Thyroid gland (tissue), 4 donors: ENCODE measurements at regions not wholly inside any gene's neighbourhood (a gene's known extent, or its start where the extent isn't known, plus 50 kb on each side); places are given as distances from the start of the nearest gene placed in this dataset.
"Not testable (repeated sequence)": the region's sequence is repeated elsewhere in the genome, so short reads cannot be mapped to it uniquely, and the experiment has no call there.

Experiments
- DNase-seq, 2 donors: peaks; one replicate each; pipeline ENCODE4 v3.0.0-alpha.2; 2019
- H3K27ac ChIP-seq, 3 donors: fragments of 200-600 bp; sonication (generic); 1 replicate in 2 of 3; 2 replicates in 1 of 3; pipeline ENCODE4 v1.5.1; 2016 to 2019; ENCODE audit warnings: mild to moderate bottlenecking in 1 of 3, moderate library complexity in 1 of 3
- H3K27me3 ChIP-seq: fragments of 200-600 bp; sonication (generic); one replicate; pipeline ENCODE4 v1.5.1; 2019
- H3K36me3 ChIP-seq, 2 donors: fragments of 200-600 bp; sonication (generic); one replicate each; pipeline ENCODE4 v1.5.1; 2016 to 2019
- H3K4me1 ChIP-seq, 2 donors: fragments of 200-600 bp; sonication (generic); one replicate each; pipeline ENCODE4 v1.5.1; 2017 to 2019
- H3K4me3 ChIP-seq, 3 donors: fragments of 200-600 bp; sonication (generic); replicated peaks in 1 of 3; 1 replicate in 2 of 3; 2 replicates in 1 of 3; pipeline ENCODE4 v1.5.1; 2016; ENCODE audit warnings: mild to moderate bottlenecking in 1 of 3
- H3K9me3 ChIP-seq: fragments of 200-600 bp; sonication (generic); one replicate; pipeline ENCODE4 v1.5.1; 2017
- POLR2A ChIP-seq, 2 donors: fragments of 450-650 bp; IDR thresholded peaks; one replicate each; pipeline ENCODE4 v1.6.1; 2017; ENCODE audit warnings: antibody characterized with exemption in 2 of 2, mild to moderate bottlenecking in 2 of 2, moderate library complexity in 1 of 2
- WGBS, 2 donors: methylation state at CpG; one replicate each; pipeline ENCODE4 v1.1.5; 2017; 5-methylcytosine and 5-hydroxymethylcytosine counted together
- intact Hi-C: fragments of 100-400 bp; cut with DNase I; formaldehyde crosslinking; loops from one replicate; pipeline ENCODE4 v1.15.1; 2023
- TF ChIP-seq, protein P1 (sequence below), 6 experiments: fragments of 200-600 bp in 3 of 6; fragments of 450-650 bp in 3 of 6; sonication (generic) in 3 of 6; IDR thresholded peaks; one replicate each; pipeline ENCODE4 v1.5.1; 2016 to 2019; ENCODE audit warnings: antibody characterized with exemption in 6 of 6, mild to moderate bottlenecking in 2 of 6, inconsistent platforms in 1 of 6, moderate library complexity in 1 of 6

DNA sequence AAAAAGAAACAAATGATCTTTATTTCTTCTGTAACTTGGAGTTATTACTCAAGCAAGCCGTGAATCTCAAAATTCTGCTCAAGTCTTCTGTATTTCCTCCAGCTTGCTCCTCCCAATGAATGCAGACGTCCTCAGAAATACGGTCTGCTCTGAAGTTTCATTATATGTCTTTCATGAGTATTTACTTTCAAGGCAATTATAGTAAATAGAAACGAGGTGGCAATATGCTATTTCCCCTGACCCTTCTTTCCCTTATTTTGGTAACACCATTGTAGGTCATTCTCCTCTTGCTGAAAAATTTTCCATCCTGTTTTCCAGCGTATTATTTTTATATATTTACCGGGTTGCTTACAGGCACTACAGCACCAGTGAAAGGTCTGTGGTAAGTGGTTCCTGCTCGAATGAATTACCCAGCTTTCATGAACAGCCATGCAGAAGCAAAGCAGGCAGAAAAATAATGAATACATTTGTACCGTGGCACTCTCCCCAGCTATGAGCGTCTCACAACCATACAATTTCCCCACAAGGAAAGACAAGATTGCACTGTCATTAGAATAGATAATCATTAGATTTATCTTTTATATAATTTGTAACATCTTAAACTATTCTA is 350.9 kb upstream of the PKN2 start:
- H3K36me3 ChIP-seq = no peaks in the 10 kb centered on the region
- H3K4me1 ChIP-seq = no peaks in the 10 kb centered on the region
- H3K9me3 ChIP-seq = no peaks in the 10 kb centered on the region
- no peak overlapping the region for H3K4me3 ChIP-seq
- H3K27me3 ChIP-seq = no peaks in the 10 kb centered on the region
- TF ChIP-seq POLR2A (IDR thresholded peaks at IDR 0.05) = no peak
- TF ChIP-seq, protein P1, sequence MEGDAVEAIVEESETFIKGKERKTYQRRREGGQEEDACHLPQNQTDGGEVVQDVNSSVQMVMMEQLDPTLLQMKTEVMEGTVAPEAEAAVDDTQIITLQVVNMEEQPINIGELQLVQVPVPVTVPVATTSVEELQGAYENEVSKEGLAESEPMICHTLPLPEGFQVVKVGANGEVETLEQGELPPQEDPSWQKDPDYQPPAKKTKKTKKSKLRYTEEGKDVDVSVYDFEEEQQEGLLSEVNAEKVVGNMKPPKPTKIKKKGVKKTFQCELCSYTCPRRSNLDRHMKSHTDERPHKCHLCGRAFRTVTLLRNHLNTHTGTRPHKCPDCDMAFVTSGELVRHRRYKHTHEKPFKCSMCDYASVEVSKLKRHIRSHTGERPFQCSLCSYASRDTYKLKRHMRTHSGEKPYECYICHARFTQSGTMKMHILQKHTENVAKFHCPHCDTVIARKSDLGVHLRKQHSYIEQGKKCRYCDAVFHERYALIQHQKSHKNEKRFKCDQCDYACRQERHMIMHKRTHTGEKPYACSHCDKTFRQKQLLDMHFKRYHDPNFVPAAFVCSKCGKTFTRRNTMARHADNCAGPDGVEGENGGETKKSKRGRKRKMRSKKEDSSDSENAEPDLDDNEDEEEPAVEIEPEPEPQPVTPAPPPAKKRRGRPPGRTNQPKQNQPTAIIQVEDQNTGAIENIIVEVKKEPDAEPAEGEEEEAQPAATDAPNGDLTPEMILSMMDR (IDR thresholded peaks at IDR 0.05) = no peak
- intact Hi-C loops = no loop called here
- 50 to 56% methylated on average over 9 of the region's 9 CpGs for WGBS, 2 donors
- no peak overlapping the region for H3K27ac ChIP-seq
- DNase-seq = no peak

DNA sequence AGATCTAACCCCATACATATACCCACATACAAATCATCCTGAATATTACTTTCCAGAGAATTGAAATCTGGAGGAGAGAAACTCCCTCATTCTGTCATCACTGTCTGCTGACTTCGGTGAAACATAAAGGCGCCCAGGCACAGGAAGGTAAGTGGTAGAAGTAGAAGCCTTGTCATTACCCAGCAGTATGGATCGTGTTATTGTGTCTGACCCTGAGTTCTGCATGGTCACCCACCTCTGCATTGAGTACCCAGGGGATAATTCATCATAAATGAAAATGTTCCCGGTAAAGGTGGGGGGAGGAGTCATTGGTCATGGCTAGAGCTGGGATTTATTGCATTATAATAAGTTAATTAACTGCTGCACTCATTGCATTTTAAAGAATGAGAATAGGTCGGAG is 342.6 kb upstream of the PKN2 start:
- TF ChIP-seq POLR2A (IDR thresholded peaks at IDR 0.05) = no peak
- Histone ChIP-seq H3K27me3 (no peaks in the 10 kb centered on the region), H3K4me3 (no peak overlapping the region), H3K9me3 (no peaks in the 10 kb centered on the region), H3K27ac (no peak overlapping the region), H3K4me1 (no peaks in the 10 kb centered on the region), H3K36me3 (no peaks in the 10 kb centered on the region)
- intact Hi-C loops = no loop called here
- no peak for DNase-seq
- WGBS, 2 donors = 90 to 91% methylated on average over 5 of the region's 5 CpGs

DNA sequence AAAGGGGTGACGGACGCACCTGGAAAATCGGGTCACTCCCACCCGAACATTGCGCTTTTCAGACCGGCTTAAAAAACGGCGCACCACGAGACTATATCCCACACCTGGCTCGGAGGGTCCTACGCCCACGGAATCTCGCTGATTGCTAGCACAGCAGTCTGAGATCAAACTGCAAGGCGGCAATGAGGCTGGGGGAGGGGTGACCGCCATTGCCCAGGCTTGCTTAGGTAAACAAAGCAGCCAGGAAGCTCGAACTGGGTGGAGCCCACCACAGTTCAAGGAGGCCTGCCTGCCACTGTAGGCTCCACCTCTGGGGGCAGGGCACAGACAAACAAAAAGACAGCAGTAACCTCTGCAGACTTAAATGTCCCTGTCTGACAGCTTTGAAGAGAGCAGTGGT is 342.0 kb upstream of the PKN2 start:
- H3K9me3 ChIP-seq, intact Hi-C loops: not testable (repeated sequence)
- WGBS, 2 donors = 90 to 100% methylated on average over 6 to 8 of the region's 16 CpGs

DNA sequence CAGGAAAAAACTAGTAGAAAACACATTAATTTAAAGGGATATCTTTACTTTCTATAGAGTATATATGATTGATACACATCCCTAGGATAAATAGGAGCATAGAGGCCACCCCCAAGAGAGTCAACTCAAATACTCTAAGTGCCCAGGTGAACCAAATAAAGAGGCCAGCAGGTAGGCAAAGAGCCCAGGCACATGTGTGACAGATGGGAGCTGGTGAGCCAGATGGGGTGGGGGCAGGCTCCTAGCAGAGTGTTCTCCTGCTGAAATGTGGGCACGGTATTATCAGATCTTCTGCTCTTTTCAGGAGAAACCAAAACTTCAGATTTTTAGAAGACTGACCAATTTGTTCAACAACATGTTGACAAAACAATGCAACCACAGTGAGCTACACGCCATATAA is 333.4 kb upstream of the PKN2 start:
- TF ChIP-seq POLR2A (IDR thresholded peaks at IDR 0.05) = no peak
- TF ChIP-seq, protein P1 (IDR thresholded peaks at IDR 0.05) = no peak
- intact Hi-C loops = no loop called here
- H3K4me3 ChIP-seq = no peak overlapping the region
- no peak for DNase-seq
- WGBS, 2 donors = 95 to 96% methylated on average over 2 of the region's 2 CpGs
- H3K9me3 ChIP-seq = no peaks in the 10 kb centered on the region
- H3K36me3 ChIP-seq = no peaks in the 10 kb centered on the region
- no peaks in the 10 kb centered on the region for H3K27me3 ChIP-seq
- H3K27ac ChIP-seq = no peak overlapping the region
- no peaks in the 10 kb centered on the region for H3K4me1 ChIP-seq

More for the DNA sequence above, 342.0 kb upstream of the PKN2 start:
- H3K4me1 ChIP-seq, H3K36me3 ChIP-seq, H3K27ac ChIP-seq, H3K4me3 ChIP-seq, DNase-seq, H3K27me3 ChIP-seq: not testable (repeated sequence)

DNA sequence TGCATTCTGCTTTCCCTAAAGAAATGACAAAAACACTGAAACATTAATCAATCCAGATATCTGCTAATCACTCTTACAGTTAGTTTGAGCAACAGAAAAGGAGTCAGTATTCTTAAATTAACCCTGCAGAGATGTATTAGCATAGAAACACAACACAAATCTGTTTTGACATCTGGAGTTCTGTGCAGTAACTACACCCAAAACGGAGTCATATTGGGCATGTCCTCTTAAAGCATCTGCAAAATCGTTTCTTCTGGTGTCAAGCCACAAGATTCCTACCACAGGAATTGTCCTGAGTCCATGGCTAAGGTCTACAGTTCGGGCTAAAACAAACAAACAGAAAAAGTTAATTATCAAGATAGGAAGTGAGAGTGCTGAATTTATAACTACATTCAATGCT is 332.1 kb upstream of the PKN2 start:
- Histone ChIP-seq H3K36me3 (no peaks in the 10 kb centered on the region), H3K4me1 (no peaks in the 10 kb centered on the region), H3K4me3 (no peak overlapping the region), H3K27ac (no peak overlapping the region), H3K27me3 (no peaks in the 10 kb centered on the region), H3K9me3 (no peaks in the 10 kb centered on the region)
- no peak for DNase-seq
- intact Hi-C loops = no loop called here
- TF ChIP-seq, protein P1 (IDR thresholded peaks at IDR 0.05) = no peak
- TF ChIP-seq POLR2A (IDR thresholded peaks at IDR 0.05) = no peak
- 51 to 54% methylated on average over 3 of the region's 3 CpGs for WGBS, 2 donors

DNA sequence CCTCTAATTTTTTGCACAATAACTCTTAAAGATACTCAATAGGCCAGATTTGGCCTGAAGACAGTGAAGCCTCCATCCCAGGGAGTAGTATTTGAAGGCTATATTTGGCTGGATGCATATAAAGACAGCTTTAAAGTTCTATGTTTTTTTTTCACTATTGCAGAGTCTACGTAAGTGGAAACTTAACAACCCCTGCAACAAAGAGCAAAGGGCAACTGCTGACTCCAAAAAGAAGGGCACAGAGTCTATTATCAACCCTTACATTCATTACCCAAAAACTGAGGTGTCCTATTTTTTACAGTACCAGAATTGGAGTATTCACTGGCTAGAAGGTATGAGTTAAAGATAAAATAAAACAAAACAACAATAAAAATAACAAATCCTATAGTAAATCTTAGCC is 329.8 kb upstream of the PKN2 start:
- TF ChIP-seq, protein P1 (IDR thresholded peaks at IDR 0.05) = no peak
- no peak for TF ChIP-seq POLR2A (IDR thresholded peaks at IDR 0.05)
- no peaks in the 10 kb centered on the region for H3K36me3 ChIP-seq
- intact Hi-C loops = no loop called here
- no peak overlapping the region for H3K27ac ChIP-seq
- no peaks in the 10 kb centered on the region for H3K9me3 ChIP-seq
- DNase-seq = no peak
- no peak overlapping the region for H3K4me3 ChIP-seq
- 88 to 92% methylated on average over 1 of the region's 1 CpG for WGBS, 2 donors
- H3K27me3 ChIP-seq = no peaks in the 10 kb centered on the region
- no peaks in the 10 kb centered on the region for H3K4me1 ChIP-seq
